Activated naive CD8-positive, alpha-beta T cell treated with anti-CD3 and anti-CD28 coated beads, Interleukin-2, amount 10 ng/mL, durations not matched to agents 7 days and 5 days (primary cell): ENCODE measurements at regions not wholly inside any gene's neighbourhood (a gene's known extent, or its start where the extent isn't known, plus 50 kb on each side); places are given as distances from the start of the nearest gene placed in this dataset.

ENCODE experiments used
- ATAC-seq: fragments of 150-1000 bp; cut with Tn5 transposase; one replicate; pipeline ENCODE4 v1.10.0; 2021; ENCODE audit warnings: low read depth, moderate library complexity
- POLR2A ChIA-PET: fragments of 350-600 bp; sonication (Branson Sonifier 250); formaldehyde crosslinking; loops from one replicate; lab custom pipeline; 2021; ENCODE audit warnings: antibody characterized with exemption; lab: Charles Lee
- DNase-seq: peaks from one replicate; pipeline ENCODE4 v3.0.0; 2021
- H3K27ac Mint-ChIP-seq: one replicate; pipeline ENCODE4 v1.8.0; 2022; ENCODE audit warnings: mild to moderate bottlenecking, mixed read lengths
- H3K27me3 Mint-ChIP-seq: one replicate; pipeline ENCODE4 v1.8.0; 2022; ENCODE audit warnings: mild to moderate bottlenecking, moderate library complexity, mixed read lengths
- H3K36me3 Mint-ChIP-seq: one replicate; pipeline ENCODE4 v1.8.0; 2021; ENCODE audit warnings: mild to moderate bottlenecking, mixed read lengths
- H3K4me1 Mint-ChIP-seq: one replicate; pipeline ENCODE4 v1.8.0; 2021; ENCODE audit warnings: mixed read lengths
- H3K4me3 Mint-ChIP-seq: one replicate; pipeline ENCODE4 v1.8.0; 2022; ENCODE audit warnings: mild to moderate bottlenecking, moderate library complexity, mixed read lengths
- H3K9me3 Mint-ChIP-seq: one replicate; pipeline ENCODE4 v1.8.0; 2021; ENCODE audit warnings: mixed read lengths

GRCh38 chr13:55990631-55991030 is 1150.1 kb upstream of the PRR20A start:
- Mint-ChIP-seq H3K27me3 (no peaks in the 10 kb centered on the region), H3K4me3 (no peak overlapping the region), H3K4me1 (no peaks in the 10 kb centered on the region), H3K9me3 (no peaks in the 10 kb centered on the region), H3K36me3 (no peaks in the 10 kb centered on the region), H3K27ac (no peak overlapping the region)
- POLR2A ChIA-PET, result no interaction called here
- DNase-seq (no peak), ATAC-seq (no peak)

GRCh38 chr13:55991666-55992065 is 1149.1 kb upstream of the PRR20A start:
- Mint-ChIP-seq H3K36me3 (no peaks in the 10 kb centered on the region), H3K4me3 (no peak overlapping the region), H3K27ac (no peak overlapping the region), H3K27me3 (no peaks in the 10 kb centered on the region), H3K9me3 (no peaks in the 10 kb centered on the region), H3K4me1 (no peaks in the 10 kb centered on the region)
- no peak for DNase-seq
- POLR2A ChIA-PET, result no interaction called here
- no peak for ATAC-seq

GRCh38 chr13:55992145-55992544 is 1148.6 kb upstream of the PRR20A start:
- H3K27ac Mint-ChIP-seq, result no peak overlapping the region
- H3K27me3 Mint-ChIP-seq, result no peaks in the 10 kb centered on the region
- H3K4me1 Mint-ChIP-seq, result no peaks in the 10 kb centered on the region
- ATAC-seq (no peak), DNase-seq (no peak)
- H3K9me3 Mint-ChIP-seq, result no peaks in the 10 kb centered on the region
- no peaks in the 10 kb centered on the region for H3K36me3 Mint-ChIP-seq
- no peak overlapping the region for H3K4me3 Mint-ChIP-seq
- POLR2A ChIA-PET, result no interaction called here

GRCh38 chr13:55999709-56000108 is 1141.0 kb upstream of the PRR20A start:
- no peak overlapping the region for H3K27ac Mint-ChIP-seq
- no peaks in the 10 kb centered on the region for H3K4me1 Mint-ChIP-seq
- no peaks in the 10 kb centered on the region for H3K36me3 Mint-ChIP-seq
- DNase-seq (no peak), ATAC-seq (no peak)
- peaks cover 3% of the 10 kb centered on the region for H3K9me3 Mint-ChIP-seq
- H3K4me3 Mint-ChIP-seq, result no peak overlapping the region
- H3K27me3 Mint-ChIP-seq, result no peaks in the 10 kb centered on the region
- POLR2A ChIA-PET, result no interaction called here

- Mint-ChIP-seq H3K36me3 (no peaks in the 10 kb centered on the region), H3K9me3 (no peaks in the 10 kb centered on the region), H3K4me1 (no peaks in the 10 kb centered on the region), H3K27me3 (no peaks in the 10 kb centered on the region), H3K27ac (no peak overlapping the region), H3K4me3 (no peak overlapping the region)
- POLR2A ChIA-PET, result no interaction called here
- ATAC-seq (no peak), DNase-seq (no peak)
Observed at GRCh38 chr13:56009418-56009817, 1131.3 kb upstream of the PRR20A start.

- no peak overlapping the region for H3K4me3 Mint-ChIP-seq
- no peaks in the 10 kb centered on the region for H3K4me1 Mint-ChIP-seq
- H3K27me3 Mint-ChIP-seq, result no peaks in the 10 kb centered on the region
- no peak overlapping the region for H3K27ac Mint-ChIP-seq
- no peaks in the 10 kb centered on the region for H3K9me3 Mint-ChIP-seq
- POLR2A ChIA-PET, result no interaction called here
- ATAC-seq (no peak), DNase-seq (no peak)
- H3K36me3 Mint-ChIP-seq, result no peaks in the 10 kb centered on the region
Observed at GRCh38 chr13:56012644-56013043, 1128.1 kb upstream of the PRR20A start.

- no peak overlapping the region for H3K4me3 Mint-ChIP-seq
- H3K4me1 Mint-ChIP-seq, result no peaks in the 10 kb centered on the region
- no peaks in the 10 kb centered on the region for H3K36me3 Mint-ChIP-seq
- no peak for ATAC-seq
- DNase-seq, result no peak
- no peak overlapping the region for H3K27ac Mint-ChIP-seq
- H3K9me3 Mint-ChIP-seq, result peaks cover 5% of the 10 kb centered on the region
- H3K27me3 Mint-ChIP-seq, result no peaks in the 10 kb centered on the region
- POLR2A ChIA-PET, result no interaction called here
Observed at GRCh38 chr13:56015919-56016318, 1124.8 kb upstream of the PRR20A start.

- H3K4me3 Mint-ChIP-seq, result no peak overlapping the region
- DNase-seq (no peak), ATAC-seq (no peak)
- no peaks in the 10 kb centered on the region for H3K4me1 Mint-ChIP-seq
- peaks cover 6% of the 10 kb centered on the region for H3K9me3 Mint-ChIP-seq
- H3K36me3 Mint-ChIP-seq, result no peaks in the 10 kb centered on the region
- no peak overlapping the region for H3K27ac Mint-ChIP-seq
- no peaks in the 10 kb centered on the region for H3K27me3 Mint-ChIP-seq
- POLR2A ChIA-PET, result no interaction called here
Observed at GRCh38 chr13:56019606-56020005, 1121.1 kb upstream of the PRR20A start.

GRCh38 chr13:56020425-56020824 is 1120.3 kb upstream of the PRR20A start:
- Mint-ChIP-seq H3K27ac (no peak overlapping the region), H3K9me3 (peaks cover 6% of the 10 kb centered on the region), H3K4me3 (no peak overlapping the region), H3K4me1 (no peaks in the 10 kb centered on the region), H3K36me3 (no peaks in the 10 kb centered on the region), H3K27me3 (no peaks in the 10 kb centered on the region)
- POLR2A ChIA-PET, result no interaction called here
- no peak for ATAC-seq
- no peak for DNase-seq

GRCh38 chr13:56039992-56040391 is 1100.7 kb upstream of the PRR20A start:
- DNase-seq, result no peak
- H3K4me1 Mint-ChIP-seq, result no peaks in the 10 kb centered on the region
- H3K27ac Mint-ChIP-seq, result no peak overlapping the region
- POLR2A ChIA-PET, result no interaction called here
- H3K36me3 Mint-ChIP-seq, result no peaks in the 10 kb centered on the region
- H3K4me3 Mint-ChIP-seq, result no peak overlapping the region
- no peak for ATAC-seq
- H3K27me3 Mint-ChIP-seq, result no peaks in the 10 kb centered on the region
- H3K9me3 Mint-ChIP-seq, result peaks cover 10% of the 10 kb centered on the region

- ATAC-seq, result no peak
- POLR2A ChIA-PET, result no interaction called here
- H3K4me3 Mint-ChIP-seq, result no peak overlapping the region
Observed at GRCh38 chr13:56066321-56066720, 1074.4 kb upstream of the PRR20A start.

GRCh38 chr13:56102641-56103040 is 1038.1 kb upstream of the PRR20A start:
- Mint-ChIP-seq H3K4me3 (no peak overlapping the region), H3K27me3 (no peaks in the 10 kb centered on the region), H3K36me3 (no peaks in the 10 kb centered on the region), H3K27ac (no peak overlapping the region), H3K9me3 (peaks cover 6% of the 10 kb centered on the region), H3K4me1 (no peaks in the 10 kb centered on the region)
- POLR2A ChIA-PET, result no interaction called here
- ATAC-seq (no peak), DNase-seq (no peak)

More at GRCh38 chr13:56066321-56066720, 1074.4 kb upstream of the PRR20A start:
- H3K36me3 Mint-ChIP-seq, result no peaks in the 10 kb centered on the region
- no peaks in the 10 kb centered on the region for H3K27me3 Mint-ChIP-seq
- peaks cover 1% of the 10 kb centered on the region for H3K9me3 Mint-ChIP-seq
- no peak for DNase-seq
- no peaks in the 10 kb centered on the region for H3K4me1 Mint-ChIP-seq
- no peak overlapping the region for H3K27ac Mint-ChIP-seq

- H3K9me3 Mint-ChIP-seq, result peaks cover 11% of the 10 kb centered on the region
- no peak for DNase-seq
- no peaks in the 10 kb centered on the region for H3K36me3 Mint-ChIP-seq
- no peaks in the 10 kb centered on the region for H3K4me1 Mint-ChIP-seq
- H3K4me3 Mint-ChIP-seq, result no peak overlapping the region
- ATAC-seq, result no peak
- H3K27me3 Mint-ChIP-seq, result no peaks in the 10 kb centered on the region
- H3K27ac Mint-ChIP-seq, result no peak overlapping the region
- POLR2A ChIA-PET, result no interaction called here
Observed at GRCh38 chr13:56110751-56111150, 1030.0 kb upstream of the PRR20A start.

GRCh38 chr13:56134524-56134923 is 1006.2 kb upstream of the PRR20A start:
- Mint-ChIP-seq H3K4me3 (no peak overlapping the region), H3K4me1 (no peaks in the 10 kb centered on the region), H3K27ac (no peak overlapping the region), H3K36me3 (no peaks in the 10 kb centered on the region), H3K27me3 (no peaks in the 10 kb centered on the region), H3K9me3 (peaks cover 5% of the 10 kb centered on the region)
- POLR2A ChIA-PET, result no interaction called here
- DNase-seq, result no peak
- ATAC-seq, result no peak

- no peak for ATAC-seq
- Mint-ChIP-seq H3K4me1 (no peaks in the 10 kb centered on the region), H3K9me3 (peaks cover 1% of the 10 kb centered on the region), H3K4me3 (no peak overlapping the region), H3K27ac (no peak overlapping the region), H3K27me3 (no peaks in the 10 kb centered on the region), H3K36me3 (no peaks in the 10 kb centered on the region)
- POLR2A ChIA-PET, result no interaction called here
- DNase-seq, result no peak
Observed at GRCh38 chr13:56166864-56167263, 973.9 kb upstream of the PRR20A start.
